ENCODE measurements at regions not wholly inside any gene's neighbourhood (a gene's known extent, or its start where the extent isn't known, plus 50 kb on each side); places are given as distances from the start of the nearest gene placed in this dataset.

GRCh38 chr10:90560331-90560730, 297.5 kb downstream of the HTR7 start:
- Histone ChIP-seq H3K4me3 (ENCODE audit: low read length) (no peak overlapping the region), H2AFZ (ENCODE audit: low read length) (no peak overlapping the region), H3K36me3 (ENCODE audit: low read depth, low read length) (no peaks in the 10 kb centered on the region), H3K9me3 (ENCODE audit: low read length) (no peaks in the 10 kb centered on the region), H3K27me3 (ENCODE audit: low read length) (no peaks in the 10 kb centered on the region), H3K79me2 (ENCODE audit: low read length) (no peaks in the 10 kb centered on the region), H3K27ac (ENCODE audit: low read length) (no peak overlapping the region), H4K20me1 (ENCODE audit: low read length) (no peaks in the 10 kb centered on the region), H3K4me1 (ENCODE audit: insufficient read depth, low read length) (no peaks in the 10 kb centered on the region), H3K4me2 (ENCODE audit: low read length) (no peak overlapping the region), H3K9ac (ENCODE audit: low read length) (no peak overlapping the region), H3F3A (ENCODE audit: low read length, unreplicated experiment) (no peaks in the 10 kb centered on the region), H3K9me2 (replicated peaks; ENCODE audit: low read length) (no peaks in the 10 kb centered on the region)
- no TSS peak for BruUV-seq (replicated peaks)
- no peak for DNase-seq
- ChIA-PET POLR2A (ENCODE audit: unreplicated experiment) (no interaction called here), CTCF (no interaction called here)
- TF ChIP-seq EZH2phosphoT487 (IDR thresholded peaks at IDR 0.05; ENCODE audit: borderline replicate concordance, low read length): no peak
- ATAC-seq: no peak
- intact Hi-C loops (cut with micrococcal nuclease): no loop called here

- H3K79me2 ChIP-seq (ENCODE audit: low read length): no peaks in the 10 kb centered on the region
- ATAC-seq: no peak
- H3K9me2 ChIP-seq (replicated peaks; ENCODE audit: low read length): no peaks in the 10 kb centered on the region
- no peaks in the 10 kb centered on the region for H3K4me1 ChIP-seq (ENCODE audit: insufficient read depth, low read length)
- H2AFZ ChIP-seq (ENCODE audit: low read length): no peak overlapping the region
- no TSS peak for BruUV-seq (replicated peaks)
- H3K36me3 ChIP-seq (ENCODE audit: low read depth, low read length): no peaks in the 10 kb centered on the region
- no peak for DNase-seq
- TF ChIP-seq EZH2 (IDR thresholded peaks at IDR 0.05; ENCODE audit: low read length, unreplicated experiment) (no peak), EZH2phosphoT487 (IDR thresholded peaks at IDR 0.05; ENCODE audit: borderline replicate concordance, low read length) (no peak), CTCF (conservative IDR thresholded peaks at IDR 0.05; ENCODE audit: low read depth, low read length) (no peak)
- no peaks in the 10 kb centered on the region for H3K27me3 ChIP-seq (ENCODE audit: low read length)
- H4K20me1 ChIP-seq (ENCODE audit: low read length): no peaks in the 10 kb centered on the region
- H3K4me3 ChIP-seq (ENCODE audit: low read length): no peak overlapping the region
- no peak overlapping the region for H3K4me2 ChIP-seq (ENCODE audit: low read length)
- intact Hi-C loops (cut with micrococcal nuclease): no loop called here
- ChIA-PET POLR2A (ENCODE audit: unreplicated experiment) (no interaction called here), CTCF (interaction anchor here (0.5 kb wide), 1 partner anchor 562 kb away, joined by 4 read pairs; no protein-coding TSS in a partner anchor)
- no peak overlapping the region for H3K27ac ChIP-seq (ENCODE audit: low read length)
- H3F3A ChIP-seq (ENCODE audit: low read length, unreplicated experiment): no peaks in the 10 kb centered on the region
- H3K9me3 ChIP-seq (ENCODE audit: low read length): no peaks in the 10 kb centered on the region
- H3K9ac ChIP-seq (ENCODE audit: low read length): no peak overlapping the region
Observed at GRCh38 chr10:90561666-90562065, 296.2 kb downstream of the HTR7 start.

- Histone ChIP-seq H3K9ac (ENCODE audit: low read length) (no peak overlapping the region), H2AFZ (ENCODE audit: low read length) (no peak overlapping the region), H3K36me3 (ENCODE audit: low read depth, low read length) (no peaks in the 10 kb centered on the region), H3K9me3 (ENCODE audit: low read length) (no peaks in the 10 kb centered on the region), H3K4me3 (ENCODE audit: low read length) (no peak overlapping the region), H3K9me2 (replicated peaks; ENCODE audit: low read length) (no peaks in the 10 kb centered on the region), H4K20me1 (ENCODE audit: low read length) (no peaks in the 10 kb centered on the region), H3K4me1 (ENCODE audit: insufficient read depth, low read length) (no peaks in the 10 kb centered on the region), H3K4me2 (ENCODE audit: low read length) (no peak overlapping the region), H3K27ac (ENCODE audit: low read length) (no peak overlapping the region), H3K79me2 (ENCODE audit: low read length) (no peaks in the 10 kb centered on the region), H3K27me3 (ENCODE audit: low read length) (no peaks in the 10 kb centered on the region), H3F3A (ENCODE audit: low read length, unreplicated experiment) (no peaks in the 10 kb centered on the region)
- TF ChIP-seq CTCF (conservative IDR thresholded peaks at IDR 0.05; ENCODE audit: low read depth, low read length): no peak
- no peak for TF ChIP-seq EZH2 (IDR thresholded peaks at IDR 0.05; ENCODE audit: low read length, unreplicated experiment)
- TF ChIP-seq EZH2phosphoT487 (IDR thresholded peaks at IDR 0.05; ENCODE audit: borderline replicate concordance, low read length): no peak
- ChIA-PET CTCF (no interaction called here), POLR2A (ENCODE audit: unreplicated experiment) (no interaction called here)
- intact Hi-C loops (cut with micrococcal nuclease): no loop called here
- BruUV-seq (replicated peaks): no TSS peak
- DNase-seq (no peak), ATAC-seq (no peak; the same call in 1 of the 2 replicates)
Observed at GRCh38 chr10:90571481-90572258, 286.2 kb downstream of the HTR7 start.
